Vagina (tissue), 2 donors: ENCODE measurements at regions not wholly inside any gene's neighbourhood (a gene's known extent, or its start where the extent isn't known, plus 50 kb on each side); places are given as distances from the start of the nearest gene placed in this dataset.

ENCODE experiments used
- DNase-seq, 2 donors: peaks; one replicate each; pipeline ENCODE4 v3.0.0-alpha.2; 2017; ENCODE audit errors: extremely low spot score in 2 of 2
- H3K27ac ChIP-seq: fragments of 200-600 bp; sonication (generic); one replicate; pipeline ENCODE4 v1.5.1; 2019
- H3K27me3 ChIP-seq: fragments of 200-600 bp; sonication (generic); one replicate; pipeline ENCODE4 v1.5.1; 2019
- H3K36me3 ChIP-seq, 2 donors: fragments of 200-600 bp; sonication (generic); one replicate each; pipeline ENCODE4 v1.5.1; 2017 to 2019
- H3K4me1 ChIP-seq: fragments of 200-600 bp; sonication (generic); one replicate; pipeline ENCODE4 v1.5.1; 2019
- H3K4me3 ChIP-seq, 2 donors: fragments of 200-600 bp; sonication (generic); 1 replicate in 1 of 2; 2 replicates in 1 of 2; pipeline ENCODE4 v1.5.1; 2016 to 2019
- H3K9me3 ChIP-seq: fragments of 200-600 bp; sonication (generic); one replicate; pipeline ENCODE4 v1.5.1; 2019
- POLR2A ChIP-seq, 2 donors: fragments of 450-650 bp; IDR thresholded peaks; one replicate each; pipeline ENCODE4 v1.6.1; 2017; ENCODE audit warnings: antibody characterized with exemption in 2 of 2, mild to moderate bottlenecking in 2 of 2, moderate library complexity in 2 of 2
- POLR2AphosphoS5 ChIP-seq, 2 donors: sonication (generic); formaldehyde crosslinking; IDR thresholded peaks; one replicate each; pipeline ENCODE4 v1.9.0; 2017; ENCODE audit warnings: antibody characterized with exemption in 2 of 2, mild to moderate bottlenecking in 2 of 2, low read depth in 1 of 2; ENCODE audit not compliant: insufficient read depth in 1 of 2
- intact Hi-C: fragments of 100-400 bp; cut with DNase I; formaldehyde crosslinking; loops from one replicate; pipeline ENCODE4 v1.15.1; 2023
- TF ChIP-seq, protein P1 (sequence below), 3 experiments: fragments of 450-650 bp in 2 of 3; fragments of 200-600 bp in 1 of 3; sonication (generic) in 1 of 3; IDR thresholded peaks; one replicate each; pipeline ENCODE4 v1.5.1; 2017 to 2019; ENCODE audit warnings: antibody characterized with exemption in 3 of 3, mild to moderate bottlenecking in 2 of 3, moderate library complexity in 2 of 3

DNA sequence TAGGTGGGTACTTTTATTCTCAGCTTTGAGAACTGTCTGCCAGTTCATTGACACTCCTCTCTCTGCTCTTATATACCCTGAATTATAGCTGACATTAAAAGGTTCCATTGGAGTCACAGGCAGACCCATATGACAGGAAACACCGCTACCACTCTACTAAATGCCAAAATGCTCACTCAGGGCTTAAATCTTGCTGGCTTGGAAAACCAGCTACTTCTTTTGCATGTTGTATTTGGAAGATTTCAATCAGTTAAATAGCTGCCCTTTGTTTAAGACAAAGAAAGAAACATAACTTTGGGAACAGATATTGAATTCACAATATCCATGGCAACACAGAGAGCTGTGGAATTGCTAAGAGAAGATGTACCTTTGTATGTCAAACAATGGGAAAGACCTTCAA is 876.5 kb downstream of the USP25 start:
- Histone ChIP-seq H3K4me1 (peaks cover 12% of the 10 kb centered on the region), H3K36me3 (no peaks in the 10 kb centered on the region), H3K27ac (no peak overlapping the region), H3K27me3 (no peaks in the 10 kb centered on the region), H3K4me3 (no peak overlapping the region), H3K9me3 (no peaks in the 10 kb centered on the region)
- intact Hi-C loops = no loop called here
- DNase-seq = no peak
- TF ChIP-seq POLR2A (IDR thresholded peaks at IDR 0.05) (no peak), POLR2AphosphoS5 (IDR thresholded peaks at IDR 0.05; ENCODE audit: insufficient read depth in 1 of 2, low read depth in 1 of 2) (no peak)
- TF ChIP-seq, protein P1, sequence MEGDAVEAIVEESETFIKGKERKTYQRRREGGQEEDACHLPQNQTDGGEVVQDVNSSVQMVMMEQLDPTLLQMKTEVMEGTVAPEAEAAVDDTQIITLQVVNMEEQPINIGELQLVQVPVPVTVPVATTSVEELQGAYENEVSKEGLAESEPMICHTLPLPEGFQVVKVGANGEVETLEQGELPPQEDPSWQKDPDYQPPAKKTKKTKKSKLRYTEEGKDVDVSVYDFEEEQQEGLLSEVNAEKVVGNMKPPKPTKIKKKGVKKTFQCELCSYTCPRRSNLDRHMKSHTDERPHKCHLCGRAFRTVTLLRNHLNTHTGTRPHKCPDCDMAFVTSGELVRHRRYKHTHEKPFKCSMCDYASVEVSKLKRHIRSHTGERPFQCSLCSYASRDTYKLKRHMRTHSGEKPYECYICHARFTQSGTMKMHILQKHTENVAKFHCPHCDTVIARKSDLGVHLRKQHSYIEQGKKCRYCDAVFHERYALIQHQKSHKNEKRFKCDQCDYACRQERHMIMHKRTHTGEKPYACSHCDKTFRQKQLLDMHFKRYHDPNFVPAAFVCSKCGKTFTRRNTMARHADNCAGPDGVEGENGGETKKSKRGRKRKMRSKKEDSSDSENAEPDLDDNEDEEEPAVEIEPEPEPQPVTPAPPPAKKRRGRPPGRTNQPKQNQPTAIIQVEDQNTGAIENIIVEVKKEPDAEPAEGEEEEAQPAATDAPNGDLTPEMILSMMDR (IDR thresholded peaks at IDR 0.05) = no peak

- DNase-seq = no peak
- H3K27ac ChIP-seq = no peak overlapping the region
- H3K36me3 ChIP-seq = no peaks in the 10 kb centered on the region
- H3K4me1 ChIP-seq = peaks cover 12% of the 10 kb centered on the region
- H3K27me3 ChIP-seq = no peaks in the 10 kb centered on the region
- H3K9me3 ChIP-seq = no peaks in the 10 kb centered on the region
- no peak overlapping the region for H3K4me3 ChIP-seq
- TF ChIP-seq POLR2AphosphoS5 (IDR thresholded peaks at IDR 0.05; ENCODE audit: insufficient read depth in 1 of 2, low read depth in 1 of 2) (no peak), POLR2A (IDR thresholded peaks at IDR 0.05) (no peak)
- TF ChIP-seq, protein P1 (IDR thresholded peaks at IDR 0.05) = no peak
- intact Hi-C loops = no loop called here
Measured at GRCh38 chr21:16608209-16608830, 878.5 kb downstream of the USP25 start.

DNA sequence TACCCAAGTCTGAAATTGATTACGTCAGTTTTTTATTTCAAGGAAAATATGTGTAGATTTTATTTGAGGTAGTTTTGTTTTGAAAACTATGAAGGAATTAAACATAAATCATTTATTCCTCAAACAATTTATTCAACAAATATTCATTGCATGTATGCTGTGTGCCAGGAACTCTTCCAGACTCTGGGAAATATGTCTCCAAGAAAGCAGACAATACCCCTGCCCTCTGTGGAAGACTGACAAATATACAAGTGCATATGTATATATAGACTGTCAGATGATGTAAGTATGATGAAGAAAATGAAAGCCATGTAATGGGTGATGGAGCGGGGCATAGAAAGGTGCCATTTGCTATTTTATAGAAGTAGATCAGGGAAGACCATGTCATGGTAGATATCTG is 889.5 kb downstream of the USP25 start:
- Histone ChIP-seq H3K9me3 (no peaks in the 10 kb centered on the region), H3K27ac (no peak overlapping the region), H3K4me1 (no peaks in the 10 kb centered on the region), H3K27me3 (no peaks in the 10 kb centered on the region), H3K36me3 (no peaks in the 10 kb centered on the region), H3K4me3 (no peak overlapping the region)
- TF ChIP-seq POLR2AphosphoS5 (IDR thresholded peaks at IDR 0.05; ENCODE audit: insufficient read depth in 1 of 2, low read depth in 1 of 2) = no peak
- TF ChIP-seq, protein P1 (IDR thresholded peaks at IDR 0.05) = no peak
- intact Hi-C loops = no loop called here
- no peak for DNase-seq

GRCh38 chr21:16620786-16621320 is 891.1 kb downstream of the USP25 start:
- no peaks in the 10 kb centered on the region for H3K36me3 ChIP-seq
- no peak overlapping the region for H3K4me3 ChIP-seq
- TF ChIP-seq POLR2A (IDR thresholded peaks at IDR 0.05) (no peak), POLR2AphosphoS5 (IDR thresholded peaks at IDR 0.05; ENCODE audit: insufficient read depth in 1 of 2, low read depth in 1 of 2) (no peak)
- TF ChIP-seq, protein P1 (IDR thresholded peaks at IDR 0.05) = no peak
- DNase-seq = no peak
- H3K27me3 ChIP-seq = no peaks in the 10 kb centered on the region
- H3K4me1 ChIP-seq = no peaks in the 10 kb centered on the region
- H3K9me3 ChIP-seq = no peaks in the 10 kb centered on the region
- H3K27ac ChIP-seq = no peak overlapping the region
- intact Hi-C loops = no loop called here

GRCh38 chr21:16624479-16625118 is 888.2 kb upstream of the CXADR start:
- intact Hi-C loops = no loop called here

More at GRCh38 chr21:16624479-16625118, 888.2 kb upstream of the CXADR start:
- H3K9me3 ChIP-seq = no peaks in the 10 kb centered on the region
- H3K27ac ChIP-seq = no peak overlapping the region
- no peak for DNase-seq
- H3K4me1 ChIP-seq = no peaks in the 10 kb centered on the region
- no peaks in the 10 kb centered on the region for H3K36me3 ChIP-seq
- no peak overlapping the region for H3K4me3 ChIP-seq
- no peaks in the 10 kb centered on the region for H3K27me3 ChIP-seq
- TF ChIP-seq POLR2A (IDR thresholded peaks at IDR 0.05) (no peak), POLR2AphosphoS5 (IDR thresholded peaks at IDR 0.05; ENCODE audit: insufficient read depth in 1 of 2, low read depth in 1 of 2) (no peak)
- TF ChIP-seq, protein P1 (IDR thresholded peaks at IDR 0.05) = no peak
